ENCODE measurements at regions not wholly inside any gene's neighbourhood (a gene's known extent, or its start where the extent isn't known, plus 50 kb on each side); places are given as distances from the start of the nearest gene placed in this dataset.

GRCh38 chr21:16213518-16213917 is 483.7 kb downstream of the USP25 start:
- Mint-ChIP-seq H3K36me3 (ENCODE audit: insufficient read depth, unreplicated experiment) (no peaks in the 10 kb centered on the region), H3K4me3 (ENCODE audit: low read depth, unreplicated experiment) (no peak overlapping the region), H3K9me3 (ENCODE audit: low read depth, unreplicated experiment) (no peaks in the 10 kb centered on the region), H3K27me3 (ENCODE audit: unreplicated experiment) (no peaks in the 10 kb centered on the region), H3K4me1 (ENCODE audit: low read depth, unreplicated experiment) (peaks cover 8% of the 10 kb centered on the region), H3K27ac (ENCODE audit: unreplicated experiment) (no peak overlapping the region)
- CTCF ChIA-PET, result no interaction called here
- DNase-seq, result no peak
- BruUV-seq (replicated peaks), result no TSS peak
- intact Hi-C loops (cut with micrococcal nuclease; ENCODE audit: unreplicated experiment), result no loop called here
- no peak for TF ChIP-seq CTCF (IDR thresholded peaks at IDR 0.05; ENCODE audit: unreplicated experiment)

GRCh38 chr21:16215193-16215592 is 485.4 kb downstream of the USP25 start:
- DNase-seq, result no peak
- no TSS peak for BruUV-seq (replicated peaks)
- CTCF ChIA-PET, result no interaction called here
- H3K27ac Mint-ChIP-seq (ENCODE audit: unreplicated experiment), result no peak overlapping the region
- peaks cover 8% of the 10 kb centered on the region for H3K4me1 Mint-ChIP-seq (ENCODE audit: low read depth, unreplicated experiment)
- no peaks in the 10 kb centered on the region for H3K9me3 Mint-ChIP-seq (ENCODE audit: low read depth, unreplicated experiment)
- no peaks in the 10 kb centered on the region for H3K27me3 Mint-ChIP-seq (ENCODE audit: unreplicated experiment)
- intact Hi-C loops (cut with micrococcal nuclease; ENCODE audit: unreplicated experiment), result no loop called here
- no peak overlapping the region for H3K4me3 Mint-ChIP-seq (ENCODE audit: low read depth, unreplicated experiment)
- no peak for TF ChIP-seq CTCF (IDR thresholded peaks at IDR 0.05; ENCODE audit: unreplicated experiment)
- no peaks in the 10 kb centered on the region for H3K36me3 Mint-ChIP-seq (ENCODE audit: insufficient read depth, unreplicated experiment)

GRCh38 chr21:16215663-16216183 is 485.9 kb downstream of the USP25 start:
- CTCF ChIA-PET, result no interaction called here
- H3K27ac Mint-ChIP-seq (ENCODE audit: unreplicated experiment), result no peak overlapping the region

GRCh38 chr21:16216288-16216962 is 486.6 kb downstream of the USP25 start:
- H3K4me3 Mint-ChIP-seq (ENCODE audit: low read depth, unreplicated experiment), result no peak overlapping the region
- no peaks in the 10 kb centered on the region for H3K9me3 Mint-ChIP-seq (ENCODE audit: low read depth, unreplicated experiment)
- no peaks in the 10 kb centered on the region for H3K27me3 Mint-ChIP-seq (ENCODE audit: unreplicated experiment)
- BruUV-seq (replicated peaks), result no TSS peak
- H3K36me3 Mint-ChIP-seq (ENCODE audit: insufficient read depth, unreplicated experiment), result no peaks in the 10 kb centered on the region
- no peak for TF ChIP-seq CTCF (IDR thresholded peaks at IDR 0.05; ENCODE audit: unreplicated experiment)
- CTCF ChIA-PET, result no interaction called here
- no peak for DNase-seq
- intact Hi-C loops (cut with micrococcal nuclease; ENCODE audit: unreplicated experiment), result no loop called here
- H3K27ac Mint-ChIP-seq (ENCODE audit: unreplicated experiment), result no peak overlapping the region
- H3K4me1 Mint-ChIP-seq (ENCODE audit: low read depth, unreplicated experiment), result peaks cover 7% of the 10 kb centered on the region

More at GRCh38 chr21:16215663-16216183, 485.9 kb downstream of the USP25 start:
- TF ChIP-seq CTCF (IDR thresholded peaks at IDR 0.05; ENCODE audit: unreplicated experiment), result no peak
- Mint-ChIP-seq H3K4me3 (ENCODE audit: low read depth, unreplicated experiment) (no peak overlapping the region), H3K27me3 (ENCODE audit: unreplicated experiment) (no peaks in the 10 kb centered on the region), H3K36me3 (ENCODE audit: insufficient read depth, unreplicated experiment) (no peaks in the 10 kb centered on the region), H3K9me3 (ENCODE audit: low read depth, unreplicated experiment) (no peaks in the 10 kb centered on the region), H3K4me1 (ENCODE audit: low read depth, unreplicated experiment) (peaks cover 8% of the 10 kb centered on the region)
- DNase-seq, result no peak
- BruUV-seq (replicated peaks), result no TSS peak
- intact Hi-C loops (cut with micrococcal nuclease; ENCODE audit: unreplicated experiment), result no loop called here
